GM23248 (cell line): ENCODE measurements at regions not wholly inside any gene's neighbourhood (a gene's known extent, or its start where the extent isn't known, plus 50 kb on each side); places are given as distances from the start of the nearest gene placed in this dataset.

Experiments
- EZH2 ChIP-seq: fragments of 200-600 bp; sonication (generic); IDR thresholded peaks from 2 replicates; pipeline ENCODE4 v1.6.1; 2018; ENCODE audit warnings: antibody characterized with exemption, mild to moderate bottlenecking; ENCODE audit not compliant: insufficient read depth, poor library complexity, severe bottlenecking
- EZH2phosphoT487 ChIP-seq: fragments of 200-600 bp; sonication (generic); IDR thresholded peaks from 2 replicates; pipeline ENCODE4 v1.6.1; 2018; ENCODE audit warnings: antibody characterized with exemption, moderate library complexity, mild to moderate bottlenecking, low read depth; ENCODE audit not compliant: insufficient read depth

GRCh38 chr12:98182821-98183220, 332.6 kb upstream of the TMPO start:
- TF ChIP-seq EZH2 (no peak), EZH2phosphoT487 (no peak)
